GM18867 (cell line): ENCODE measurements at regions not wholly inside any gene's neighbourhood (a gene's known extent, or its start where the extent isn't known, plus 50 kb on each side); places are given as distances from the start of the nearest gene placed in this dataset.

Experiments
- ATAC-seq: cut with Tn5 transposase; IDR thresholded peaks from one replicate; pipeline ENCODE4 v1.9.1; 2021; ENCODE audit warnings: mild to moderate bottlenecking, moderate library complexity; ENCODE audit not compliant: unreplicated experiment

- ATAC-seq, result no peak
These were observed 276.3 kb upstream of the ZNF717 start for GRCh38 chr3:76061654-76062053.

- no peak for ATAC-seq
These were observed 277.7 kb upstream of the ZNF717 start for GRCh38 chr3:76063019-76063418.

- ATAC-seq, result no peak
These were observed 278.5 kb upstream of the ZNF717 start for GRCh38 chr3:76063811-76064210.

- no peak for ATAC-seq
These were observed 280.6 kb upstream of the ZNF717 start for GRCh38 chr3:76065964-76066363.

GRCh38 chr3:76078101-76078500 lies 292.8 kb upstream of the ZNF717 start:
- no peak for ATAC-seq

GRCh38 chr3:76083992-76084391 lies 298.6 kb upstream of the ZNF717 start:
- ATAC-seq, result no peak

GRCh38 chr3:76096036-76096435 lies 310.7 kb upstream of the ZNF717 start:
- no peak for ATAC-seq

- no peak for ATAC-seq
These were observed 311.7 kb upstream of the ZNF717 start for GRCh38 chr3:76096836-76097588.

- ATAC-seq, result no peak
These were observed 312.2 kb upstream of the ZNF717 start for GRCh38 chr3:76097589-76097969.

- ATAC-seq, result no peak
These were observed 314.6 kb upstream of the ZNF717 start for GRCh38 chr3:76099956-76100355.

GRCh38 chr3:76107935-76108570 lies 322.7 kb upstream of the ZNF717 start:
- ATAC-seq, result peak; percentile 64

GRCh38 chr3:76111808-76112207 lies 326.5 kb upstream of the ZNF717 start:
- no peak for ATAC-seq

GRCh38 chr3:76122007-76122406 lies 336.7 kb upstream of the ZNF717 start:
- no peak for ATAC-seq

- ATAC-seq, result no peak
These were observed 344.1 kb upstream of the ZNF717 start for GRCh38 chr3:76129441-76129840.

GRCh38 chr3:76131396-76132153 lies 346.2 kb upstream of the ZNF717 start:
- ATAC-seq, result no peak

GRCh38 chr3:76132154-76132470 lies 346.8 kb upstream of the ZNF717 start:
- ATAC-seq, result no peak

- no peak for ATAC-seq
These were observed 348.8 kb upstream of the ZNF717 start for GRCh38 chr3:76134166-76134565.

- no peak for ATAC-seq
These were observed 353.6 kb upstream of the ZNF717 start for GRCh38 chr3:76138921-76139320.

GRCh38 chr3:76147846-76148245 lies 362.5 kb upstream of the ZNF717 start:
- no peak for ATAC-seq

GRCh38 chr3:76152028-76152427 lies 366.7 kb upstream of the ZNF717 start:
- no peak for ATAC-seq

GRCh38 chr3:76161856-76162255 lies 376.5 kb upstream of the ZNF717 start:
- no peak for ATAC-seq

- ATAC-seq, result no peak
These were observed 386.3 kb upstream of the ZNF717 start for GRCh38 chr3:76171647-76172046.
